Keratinocyte (primary cell): ENCODE measurements at regions not wholly inside any gene's neighbourhood (a gene's known extent, or its start where the extent isn't known, plus 50 kb on each side); places are given as distances from the start of the nearest gene placed in this dataset.
"Not testable (repeated sequence)": the region's sequence is repeated elsewhere in the genome, so short reads cannot be mapped to it uniquely, and the experiment has no call there.

ENCODE experiments used
- DNase-seq: peaks from one replicate; pipeline ENCODE4 v3.0.0-alpha.2; 2011; ENCODE audit warnings: low read depth, missing footprints, low spot score
- FAIRE-seq: peaks from 2 replicates; lab custom pipeline; 2011; peaks lifted over from hg19 to GRCh38; lab: Jason Lieb, UNC
- H2AFZ ChIP-seq: 2 replicates; pipeline ENCODE4 v1.6.0; 2012; ENCODE audit warnings: low read length, control low read depth, inconsistent platforms; ENCODE audit not compliant: control insufficient read depth
- H3K27ac ChIP-seq: 2 replicates; pipeline ENCODE4 v1.5.1; 2011; ENCODE audit warnings: low read length; ENCODE audit not compliant: control insufficient read depth, insufficient read depth
- H3K27me3 ChIP-seq: 3 replicates; pipeline ENCODE4 v1.6.0; 2011; ENCODE audit warnings: low read length; ENCODE audit not compliant: control insufficient read depth, insufficient read depth; ENCODE audit errors: extremely low read depth
- H3K36me3 ChIP-seq, 2 experiments: 2 replicates in 1 of 2; 3 replicates in 1 of 2; pipeline ENCODE4 v1.5.1; 2011; ENCODE audit warnings: low read length in 2 of 2, mild to moderate bottlenecking in 1 of 2; ENCODE audit not compliant: control insufficient read depth in 2 of 2, insufficient read depth in 2 of 2; ENCODE audit errors: extremely low read depth in 1 of 2
- H3K4me1 ChIP-seq: 3 replicates; pipeline ENCODE4 v1.5.1; 2011; ENCODE audit warnings: low read length; ENCODE audit not compliant: control insufficient read depth, insufficient read depth; ENCODE audit errors: extremely low read depth
- H3K4me2 ChIP-seq: 3 replicates; pipeline ENCODE4 v1.6.0; 2011; ENCODE audit warnings: low read depth, low read length; ENCODE audit not compliant: control insufficient read depth, insufficient read depth; ENCODE audit errors: extremely low read depth
- H3K4me3 ChIP-seq, 3 experiments: fragments of 200-600 bp in 1 of 3; sonication (generic) in 1 of 3; 2 replicates in 2 of 3; 3 replicates in 1 of 3; pipeline ENCODE4 v1.5.1; 2011 to 2016; ENCODE audit warnings: low read length in 3 of 3, mild to moderate bottlenecking in 3 of 3, control low read depth in 2 of 3, inconsistent platforms in 1 of 3, low read depth in 1 of 3, mixed read lengths in 1 of 3, mixed run types in 1 of 3, moderate library complexity in 1 of 3; ENCODE audit not compliant: control insufficient read depth in 2 of 3, insufficient read depth in 2 of 3; ENCODE audit errors: extremely low read depth in 1 of 3
- H3K79me2 ChIP-seq: 2 replicates; pipeline ENCODE4 v1.6.0; 2012; ENCODE audit warnings: low read length; ENCODE audit not compliant: control insufficient read depth, insufficient read depth
- H3K9ac ChIP-seq: 3 replicates; pipeline ENCODE4 v1.6.0; 2011; ENCODE audit warnings: low read length; ENCODE audit not compliant: control insufficient read depth, insufficient read depth; ENCODE audit errors: extremely low read depth
- H3K9me1 ChIP-seq: 3 replicates; pipeline ENCODE4 v1.6.0; 2011; ENCODE audit warnings: low read length; ENCODE audit not compliant: control insufficient read depth, insufficient read depth; ENCODE audit errors: extremely low read depth
- H3K9me3 ChIP-seq: 2 replicates; pipeline ENCODE4 v1.5.1; 2012; ENCODE audit warnings: low read depth, low read length; ENCODE audit not compliant: control insufficient read depth
- H4K20me1 ChIP-seq: 3 replicates; pipeline ENCODE4 v1.6.0; 2011; ENCODE audit warnings: low read length; ENCODE audit not compliant: control insufficient read depth, insufficient read depth; ENCODE audit errors: extremely low read depth
- CTCF ChIP-seq, 3 experiments: IDR thresholded peaks in 1 of 3; conservative IDR thresholded peaks in 1 of 3; optimal IDR thresholded peaks in 1 of 3; 2 replicates in 2 of 3; 3 replicates in 1 of 3; pipeline versions ENCODE3 to v1.5.1; 2011; ENCODE audit warnings: low read length in 3 of 3, mild to moderate bottlenecking in 3 of 3, moderate library complexity in 2 of 3, control low read depth in 1 of 3, inconsistent platforms in 1 of 3; ENCODE audit not compliant: insufficient read depth in 2 of 3; ENCODE audit errors: extremely low read depth in 1 of 3
- EZH2 ChIP-seq: IDR thresholded peaks from one replicate; pipeline ENCODE4 v1.6.1; 2012; ENCODE audit warnings: inconsistent platforms, mild to moderate bottlenecking, low read length, moderate library complexity
- dilution Hi-C: fragments of 300-500 bp; cut with MboI; formaldehyde crosslinking; loops from one replicate; pipeline ENCODE4 v1.7.0; 2020; ENCODE audit warnings: low sequenced_read_pairs; ENCODE audit not compliant: extremely low pct_ligation_motif_present

GRCh38 chr3:72077473-72078259 lies 292.7 kb upstream of the PROK2 start:
- no peaks in the 10 kb centered on the region for H3K9me1 ChIP-seq
- H3K36me3 ChIP-seq = no peaks in the 10 kb centered on the region

GRCh38 chr3:72075848-72076247 lies 290.9 kb upstream of the PROK2 start:
- H3K4me2 ChIP-seq, H3K27ac ChIP-seq, H2AFZ ChIP-seq, H3K27me3 ChIP-seq, H3K9me1 ChIP-seq, FAIRE-seq, H3K4me3 ChIP-seq, dilution Hi-C loops, DNase-seq, H3K9me3 ChIP-seq, H3K36me3 ChIP-seq, H3K4me1 ChIP-seq, H3K9ac ChIP-seq, H4K20me1 ChIP-seq, H3K79me2 ChIP-seq: not testable (repeated sequence)

More at GRCh38 chr3:72077473-72078259, 292.7 kb upstream of the PROK2 start:
- Histone ChIP-seq H3K27ac (no peak overlapping the region), H2AFZ (no peak overlapping the region), H3K4me2 (no peak overlapping the region), H3K79me2 (no peaks in the 10 kb centered on the region), H3K9ac (no peak overlapping the region), H3K4me1 (no peaks in the 10 kb centered on the region), H3K9me3 (peaks cover 3% of the 10 kb centered on the region), H3K4me3 (no peak overlapping the region), H3K27me3 (peaks cover 3% of the 10 kb centered on the region), H4K20me1 (no peaks in the 10 kb centered on the region)
- DNase-seq = no peak
- dilution Hi-C loops = no loop called here
- no peak for FAIRE-seq
- TF ChIP-seq CTCF (optimal IDR thresholded peaks at IDR 0.05 in 1 of 3, IDR thresholded peaks at IDR 0.05 in 1 of 3, conservative IDR thresholded peaks at IDR 0.05 in 1 of 3; ENCODE audit: extremely low read depth in 1 of 3, insufficient read depth in 2 of 3, low read length in 3 of 3) = no peak
- no peak for TF ChIP-seq EZH2

GRCh38 chr3:72071624-72072023 lies 286.7 kb upstream of the PROK2 start:
- Histone ChIP-seq H3K9ac (no peak overlapping the region), H3K4me3 (no peak overlapping the region), H3K36me3 (no peaks in the 10 kb centered on the region), H3K4me1 (no peaks in the 10 kb centered on the region), H3K9me1 (no peaks in the 10 kb centered on the region), H2AFZ (no peak overlapping the region), H3K79me2 (no peaks in the 10 kb centered on the region), H3K27me3 (peaks cover 3% of the 10 kb centered on the region), H3K4me2 (no peak overlapping the region), H4K20me1 (no peaks in the 10 kb centered on the region), H3K27ac (no peak overlapping the region), H3K9me3 (peaks cover 3% of the 10 kb centered on the region)
- TF ChIP-seq CTCF (optimal IDR thresholded peaks at IDR 0.05 in 1 of 3, IDR thresholded peaks at IDR 0.05 in 1 of 3, conservative IDR thresholded peaks at IDR 0.05 in 1 of 3; ENCODE audit: extremely low read depth in 1 of 3, insufficient read depth in 2 of 3, low read length in 3 of 3) (no peak), EZH2 (no peak)
- DNase-seq (no peak), FAIRE-seq (no peak)
- dilution Hi-C loops = no loop called here
